ENCODE measurements at regions not wholly inside any gene's neighbourhood (a gene's known extent, or its start where the extent isn't known, plus 50 kb on each side); places are given as distances from the start of the nearest gene placed in this dataset.

DNA sequence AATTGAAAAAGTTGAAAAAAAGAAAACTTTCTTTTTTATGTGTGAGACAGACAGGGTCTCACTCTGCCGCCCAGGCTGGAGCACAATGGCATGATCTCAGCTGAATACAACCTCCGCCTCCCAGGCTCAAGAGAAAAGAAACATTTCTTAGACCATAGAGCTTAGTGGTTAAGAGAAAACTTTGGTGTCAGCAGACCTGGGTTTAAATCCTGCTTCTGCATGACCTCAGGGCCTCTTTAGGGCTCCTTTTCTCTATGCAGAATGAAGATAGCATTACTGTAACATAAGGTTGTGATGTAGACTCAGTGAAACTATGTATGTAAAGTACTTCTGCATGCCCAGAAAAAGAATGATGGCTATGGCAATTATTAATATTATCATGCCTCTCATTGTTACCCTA lies 104.7 kb upstream of the NUDT4 start:
- no CpG with 5 or more reads among the region's 2 CpGs for WGBS, 2 experiments (ENCODE audit: extremely low coverage in 2 of 2, insufficient read length in 1 of 2)
- Histone ChIP-seq H3K36me3 (ENCODE audit: control insufficient read depth, insufficient read depth, low read length) (no peaks in the 10 kb centered on the region), H2AK9ac (replicated peaks; ENCODE audit: low read depth, low read length, poor library complexity) (no peak overlapping the region), H3K4ac (ENCODE audit: low read depth, low read length) (no peak overlapping the region), H3K27me3 (ENCODE audit: control insufficient read depth, insufficient read depth, low read length) (no peaks in the 10 kb centered on the region), H3K27ac (ENCODE audit: insufficient read depth, low read length) (no peak overlapping the region), H3K9ac (ENCODE audit: low read depth, low read length) (no peak overlapping the region), H3K18ac (ENCODE audit: low read depth, low read length) (no peak overlapping the region), H4K20me1 (ENCODE audit: insufficient read depth, low read length) (no peaks in the 10 kb centered on the region), H4K5ac (ENCODE audit: low read depth, low read length) (no peak overlapping the region), H2BK15ac (ENCODE audit: low read depth, low read length) (no peak overlapping the region), H2BK20ac (ENCODE audit: low read depth, low read length) (no peak overlapping the region), H3K14ac (replicated peaks; ENCODE audit: low read depth, low read length) (no peak overlapping the region), H3K9me1 (ENCODE audit: insufficient read depth, low read length) (no peaks in the 10 kb centered on the region), H2BK120ac (ENCODE audit: low read depth, low read length) (no peak overlapping the region), H3K4me2 (ENCODE audit: low read depth, low read length) (no peak overlapping the region), H4K91ac (ENCODE audit: insufficient read depth, low read depth, low read length) (no peak overlapping the region), H2AK5ac (ENCODE audit: low read depth, low read length) (no peak overlapping the region), H3K4me1 (ENCODE audit: control insufficient read depth, insufficient read depth, low read length) (no peaks in the 10 kb centered on the region), H2BK5ac (ENCODE audit: low read depth, low read length, poor library complexity, severe bottlenecking) (no peak overlapping the region), H4K8ac (ENCODE audit: low read depth in 2 of 2, low read length in 2 of 2) (no peak overlapping the region), H3K79me1 (ENCODE audit: low read depth in 1 of 2, low read length in 2 of 2) (no peaks in the 10 kb centered on the region), H3K23ac (ENCODE audit: low read depth, low read length) (no peak overlapping the region), H3K9me3 (ENCODE audit: control insufficient read depth, insufficient read depth, low read length) (no peaks in the 10 kb centered on the region), H3K4me3 (ENCODE audit: insufficient read depth, low read depth, low read length) (no peak overlapping the region), H2AFZ (replicated peaks; ENCODE audit: low read length, poor library complexity) (no peak overlapping the region), H3K56ac (ENCODE audit: extremely low read depth, insufficient read depth, low read length) (no peak overlapping the region)
- POLR2A ChIA-PET (ENCODE audit: unreplicated experiment) = no interaction called here
- CTCF ChIA-PET = no interaction called here
- DNase-seq (no peak), ATAC-seq (ENCODE audit: low read depth) (no peak)
- dilution Hi-C loops (cut with HindIII; ENCODE audit: low sequenced_read_pairs, unreplicated experiment) (no loop called here), intact Hi-C loops (cut with micrococcal nuclease) (no loop called here), in situ Hi-C loops (cut with MboI; ENCODE audit: low sequenced_read_pairs) (no loop called here)
- BruUV-seq (replicated peaks) = no TSS peak
- TF ChIP-seq BHLHE40 (IDR thresholded peaks at IDR 0.05; ENCODE audit: low read depth, low read length) = no peak
- TF ChIP-seq, protein P1, sequence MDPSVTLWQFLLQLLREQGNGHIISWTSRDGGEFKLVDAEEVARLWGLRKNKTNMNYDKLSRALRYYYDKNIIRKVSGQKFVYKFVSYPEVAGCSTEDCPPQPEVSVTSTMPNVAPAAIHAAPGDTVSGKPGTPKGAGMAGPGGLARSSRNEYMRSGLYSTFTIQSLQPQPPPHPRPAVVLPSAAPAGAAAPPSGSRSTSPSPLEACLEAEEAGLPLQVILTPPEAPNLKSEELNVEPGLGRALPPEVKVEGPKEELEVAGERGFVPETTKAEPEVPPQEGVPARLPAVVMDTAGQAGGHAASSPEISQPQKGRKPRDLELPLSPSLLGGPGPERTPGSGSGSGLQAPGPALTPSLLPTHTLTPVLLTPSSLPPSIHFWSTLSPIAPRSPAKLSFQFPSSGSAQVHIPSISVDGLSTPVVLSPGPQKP (IDR thresholded peaks at IDR 0.05; ENCODE audit: borderline replicate concordance, low read depth, low read length) = no peak
- TF ChIP-seq MAFK (IDR thresholded peaks at IDR 0.05; ENCODE audit: low read depth, low read length) = no peak

Measured in IMR-90 (cell line).